HUES6 (cell line): ENCODE measurements at regions not wholly inside any gene's neighbourhood (a gene's known extent, or its start where the extent isn't known, plus 50 kb on each side); places are given as distances from the start of the nearest gene placed in this dataset.

Experiments used
- H3K27ac ChIP-seq: 2 replicates; pipeline ENCODE4 v1.7.0; 2013; ENCODE audit warnings: low read depth, mild to moderate bottlenecking, low read length, inconsistent platforms
- H3K27me3 ChIP-seq: 2 replicates; pipeline ENCODE4 v1.6.1; 2013; ENCODE audit warnings: low read length; ENCODE audit not compliant: control insufficient read depth, insufficient read depth
- H3K36me3 ChIP-seq: 2 replicates; pipeline ENCODE4 v1.6.1; 2013; ENCODE audit warnings: low read length; ENCODE audit not compliant: control insufficient read depth, insufficient read depth
- H3K4me1 ChIP-seq: 2 replicates; pipeline ENCODE4 v1.6.1; 2013; ENCODE audit warnings: low read length; ENCODE audit not compliant: control insufficient read depth, insufficient read depth
- H3K4me3 ChIP-seq: 2 replicates; pipeline ENCODE4 v1.5.1; 2013; ENCODE audit warnings: low read depth, low read length
- H3K9ac ChIP-seq: one replicate; pipeline ENCODE4 v1.6.1; 2013; ENCODE audit warnings: mild to moderate bottlenecking, low read length
- H3K9me3 ChIP-seq: 2 replicates; pipeline ENCODE4 v1.6.1; 2013; ENCODE audit warnings: low read depth, low read length; ENCODE audit not compliant: control insufficient read depth, insufficient read depth

DNA sequence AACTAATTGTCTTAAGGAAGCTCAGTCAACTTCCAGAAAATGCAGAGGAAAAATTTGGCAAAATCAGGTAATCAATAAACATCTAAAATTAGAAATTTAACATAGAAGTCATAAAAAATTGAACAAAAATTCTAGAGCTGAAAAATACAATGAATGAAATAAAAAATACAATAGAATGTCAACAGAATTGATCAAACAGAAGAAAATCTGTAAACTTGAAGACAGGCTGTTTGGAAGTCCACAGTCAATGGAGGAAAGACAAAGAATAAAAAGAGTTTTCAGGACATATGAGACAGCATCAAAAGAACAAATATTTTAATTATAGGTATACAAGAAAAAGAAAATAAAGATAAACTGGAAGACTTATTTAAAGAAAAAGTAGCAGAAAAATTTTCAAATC lies 469.0 kb downstream of the RWDD3 start:
- Histone ChIP-seq H3K4me3 (no peak overlapping the region), H3K9me3 (peaks cover 32% of the 10 kb centered on the region), H3K27me3 (no peaks in the 10 kb centered on the region), H3K4me1 (no peaks in the 10 kb centered on the region), H3K36me3 (no peaks in the 10 kb centered on the region), H3K9ac (no peak overlapping the region), H3K27ac (0 out of 2 replicates have a peak overlapping the region, but pooled peaks have one; percentile 18)

DNA sequence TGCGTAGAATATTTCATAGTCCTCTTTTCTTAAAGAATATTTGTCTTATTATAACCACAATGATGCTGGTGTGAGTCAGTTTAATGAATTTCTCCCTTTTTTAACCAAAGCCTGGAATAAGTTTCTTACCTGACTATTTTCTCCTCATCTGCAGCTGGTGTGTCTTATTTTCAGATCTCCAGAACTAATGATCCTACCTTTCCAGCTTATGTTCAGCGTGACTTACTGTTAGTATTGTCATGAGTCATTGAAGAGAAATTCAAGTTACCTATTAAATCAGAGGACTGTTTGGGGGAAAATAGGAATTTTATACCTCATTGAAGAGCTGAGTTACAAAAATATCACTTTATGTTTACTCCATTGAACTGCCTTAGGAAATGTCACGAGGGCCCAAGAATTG lies 482.1 kb downstream of the RWDD3 start:
- Histone ChIP-seq H3K4me3 (no peak overlapping the region), H3K27me3 (no peaks in the 10 kb centered on the region), H3K4me1 (no peaks in the 10 kb centered on the region), H3K9ac (no peak overlapping the region), H3K36me3 (no peaks in the 10 kb centered on the region), H3K27ac (no peak overlapping the region), H3K9me3 (no peaks in the 10 kb centered on the region)

DNA sequence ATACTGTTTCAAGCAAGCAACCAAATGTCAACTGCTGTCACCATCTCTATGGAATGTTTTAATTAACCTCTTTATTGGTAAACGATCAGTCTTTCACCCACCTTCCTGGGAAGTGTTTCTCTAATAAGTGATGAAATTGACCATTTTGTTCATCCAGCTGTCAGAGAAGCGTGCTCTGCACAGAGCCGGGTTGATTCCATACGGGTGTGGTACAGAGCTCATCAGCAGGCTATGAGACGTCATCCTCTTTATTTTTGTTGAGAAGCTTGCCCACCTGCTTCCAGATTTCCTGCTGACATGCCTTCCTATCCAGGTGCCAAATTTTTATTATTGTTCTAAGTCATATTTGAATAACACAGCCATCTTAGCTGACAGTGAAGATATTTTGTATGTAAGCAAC lies 482.5 kb downstream of the RWDD3 start:
- no peaks in the 10 kb centered on the region for H3K9me3 ChIP-seq
- no peaks in the 10 kb centered on the region for H3K36me3 ChIP-seq
- H3K4me1 ChIP-seq = no peaks in the 10 kb centered on the region
- no peak overlapping the region for H3K9ac ChIP-seq
- no peaks in the 10 kb centered on the region for H3K27me3 ChIP-seq
- H3K4me3 ChIP-seq = no peak overlapping the region
- no peak overlapping the region for H3K27ac ChIP-seq

DNA sequence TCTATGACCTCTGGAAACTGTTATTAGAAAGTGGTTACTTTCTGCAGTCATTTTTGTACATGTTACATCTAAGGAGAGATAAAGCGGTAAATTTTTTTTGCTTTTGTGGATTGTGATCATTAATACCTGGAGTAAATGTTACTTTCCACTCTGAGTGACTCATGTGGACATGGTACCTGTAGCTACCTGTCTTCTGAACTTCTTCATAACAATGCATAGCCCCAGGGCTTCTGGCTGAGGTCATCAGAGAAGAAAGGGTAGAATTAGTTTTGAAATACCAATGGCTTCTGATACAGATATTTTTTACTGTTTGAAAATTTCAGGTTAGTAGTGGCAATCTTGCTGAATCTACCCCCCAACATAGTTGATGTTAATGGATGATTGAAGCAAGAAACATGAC lies 489.3 kb downstream of the RWDD3 start:
- no peak overlapping the region for H3K27ac ChIP-seq
- H3K9ac ChIP-seq = no peak overlapping the region
- H3K4me1 ChIP-seq = no peaks in the 10 kb centered on the region
- no peaks in the 10 kb centered on the region for H3K27me3 ChIP-seq
- no peaks in the 10 kb centered on the region for H3K9me3 ChIP-seq
- no peak overlapping the region for H3K4me3 ChIP-seq
- no peaks in the 10 kb centered on the region for H3K36me3 ChIP-seq

DNA sequence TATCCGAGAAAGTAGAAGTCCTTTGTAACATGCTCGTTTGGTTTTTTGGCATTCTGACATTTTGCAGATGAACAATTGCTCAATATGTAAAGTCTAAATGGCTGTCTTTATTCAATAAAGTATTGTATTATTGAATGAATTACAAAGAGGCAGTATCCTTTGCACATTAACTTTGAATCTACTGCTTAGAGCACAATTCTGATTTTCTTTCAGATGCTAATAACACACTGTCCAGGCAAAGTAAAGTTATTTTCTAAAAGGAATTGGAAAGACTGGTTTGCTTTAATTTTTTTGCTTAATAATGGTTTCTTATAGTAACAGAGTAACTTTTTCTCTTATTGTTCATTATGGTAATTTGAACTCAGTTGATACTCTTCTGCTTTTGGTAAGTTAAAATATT lies 494.8 kb downstream of the RWDD3 start:
- no peak overlapping the region for H3K27ac ChIP-seq
- H3K4me1 ChIP-seq = no peaks in the 10 kb centered on the region
- H3K27me3 ChIP-seq = no peaks in the 10 kb centered on the region
- H3K9ac ChIP-seq = no peak overlapping the region
- H3K9me3 ChIP-seq = no peaks in the 10 kb centered on the region
- H3K4me3 ChIP-seq = no peak overlapping the region
- H3K36me3 ChIP-seq = no peaks in the 10 kb centered on the region

DNA sequence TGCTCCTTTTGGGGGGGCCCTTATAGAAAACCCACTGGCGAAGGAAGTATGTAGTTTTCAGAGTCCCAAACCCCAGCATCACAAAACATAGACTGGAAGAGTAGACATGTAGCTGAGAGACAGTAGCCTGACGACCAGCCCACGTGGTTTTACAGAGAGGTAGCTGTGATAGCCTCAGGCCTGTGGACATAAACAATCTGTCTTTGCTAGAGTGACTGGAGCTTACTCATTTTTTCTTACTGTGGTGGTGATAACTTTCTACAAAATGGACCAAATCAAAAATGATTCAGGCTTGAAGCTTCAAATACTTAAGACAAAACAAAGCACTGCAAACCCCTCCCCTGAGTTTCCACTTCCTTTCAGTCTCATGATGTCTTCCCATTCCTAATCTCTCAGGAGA lies 497.0 kb downstream of the RWDD3 start:
- H3K4me3 ChIP-seq = no peak overlapping the region
- no peaks in the 10 kb centered on the region for H3K4me1 ChIP-seq
- no peak overlapping the region for H3K9ac ChIP-seq
- no peak overlapping the region for H3K27ac ChIP-seq
- H3K27me3 ChIP-seq = no peaks in the 10 kb centered on the region
- no peaks in the 10 kb centered on the region for H3K36me3 ChIP-seq
- H3K9me3 ChIP-seq = no peaks in the 10 kb centered on the region

DNA sequence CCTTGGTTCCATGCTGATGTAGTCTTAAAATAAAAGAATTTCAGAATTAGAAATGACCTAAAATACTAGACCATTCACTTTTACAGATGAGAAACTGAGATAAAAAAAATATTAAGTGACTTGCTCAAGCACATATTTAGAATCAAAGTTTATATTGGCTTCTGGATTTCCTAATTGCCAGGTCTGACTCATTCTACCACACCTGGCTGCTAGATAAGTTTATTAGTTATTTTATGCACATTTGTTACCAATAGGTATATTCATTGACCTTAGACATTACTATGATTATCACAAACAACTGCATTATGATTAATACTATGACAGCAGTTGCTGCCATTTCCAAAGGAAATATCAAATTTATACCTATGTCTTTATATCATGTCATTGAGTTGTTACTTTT lies 497.5 kb downstream of the RWDD3 start:
- no peak overlapping the region for H3K27ac ChIP-seq
- H3K9ac ChIP-seq = no peak overlapping the region
- H3K4me3 ChIP-seq = no peak overlapping the region
- H3K4me1 ChIP-seq = no peaks in the 10 kb centered on the region
- no peaks in the 10 kb centered on the region for H3K9me3 ChIP-seq
- H3K36me3 ChIP-seq = no peaks in the 10 kb centered on the region
- no peaks in the 10 kb centered on the region for H3K27me3 ChIP-seq

DNA sequence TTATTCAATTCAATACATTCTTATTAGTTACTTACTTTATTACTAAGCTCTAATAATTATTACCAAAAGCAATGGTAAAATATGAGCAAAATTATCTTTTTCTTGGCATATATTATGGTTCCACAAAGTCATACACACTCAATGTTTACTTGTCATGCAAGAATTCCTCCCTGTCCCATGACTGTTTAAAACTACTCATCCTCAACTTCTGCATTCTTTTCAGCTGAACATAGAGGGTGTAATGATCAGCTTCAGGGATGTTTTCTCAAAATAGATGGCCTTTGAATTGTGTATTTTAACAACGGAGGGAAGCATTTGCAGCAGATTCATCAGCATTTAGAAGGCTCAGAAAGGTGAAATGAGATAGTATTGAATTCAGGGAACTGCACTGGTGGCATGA lies 499.0 kb downstream of the RWDD3 start:
- H3K27ac ChIP-seq = no peak overlapping the region
- no peaks in the 10 kb centered on the region for H3K9me3 ChIP-seq
- H3K4me3 ChIP-seq = no peak overlapping the region
- no peaks in the 10 kb centered on the region for H3K4me1 ChIP-seq
- no peak overlapping the region for H3K9ac ChIP-seq
- H3K27me3 ChIP-seq = no peaks in the 10 kb centered on the region
- H3K36me3 ChIP-seq = no peaks in the 10 kb centered on the region

DNA sequence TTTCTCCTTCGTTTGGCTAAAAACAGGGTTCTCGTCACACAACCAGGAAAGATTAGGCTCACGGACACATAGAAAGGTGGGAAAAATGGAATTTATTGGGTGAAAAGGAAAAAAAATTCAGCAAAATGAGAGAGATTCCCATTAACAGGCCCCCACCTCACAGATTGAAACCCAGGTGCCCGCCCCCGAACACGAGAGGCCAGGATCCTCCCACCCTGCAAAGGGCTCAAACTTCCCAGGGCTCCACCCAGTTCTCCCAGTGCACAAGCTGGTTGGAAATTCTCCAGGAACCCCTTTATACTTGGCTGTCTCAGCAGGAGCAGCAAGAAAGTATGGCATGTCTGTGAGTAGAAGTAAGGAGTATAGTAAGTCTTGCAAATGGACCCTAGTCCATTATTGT lies 499.7 kb downstream of the RWDD3 start:
- no peaks in the 10 kb centered on the region for H3K9me3 ChIP-seq
- no peaks in the 10 kb centered on the region for H3K27me3 ChIP-seq
- H3K4me3 ChIP-seq = no peak overlapping the region

DNA sequence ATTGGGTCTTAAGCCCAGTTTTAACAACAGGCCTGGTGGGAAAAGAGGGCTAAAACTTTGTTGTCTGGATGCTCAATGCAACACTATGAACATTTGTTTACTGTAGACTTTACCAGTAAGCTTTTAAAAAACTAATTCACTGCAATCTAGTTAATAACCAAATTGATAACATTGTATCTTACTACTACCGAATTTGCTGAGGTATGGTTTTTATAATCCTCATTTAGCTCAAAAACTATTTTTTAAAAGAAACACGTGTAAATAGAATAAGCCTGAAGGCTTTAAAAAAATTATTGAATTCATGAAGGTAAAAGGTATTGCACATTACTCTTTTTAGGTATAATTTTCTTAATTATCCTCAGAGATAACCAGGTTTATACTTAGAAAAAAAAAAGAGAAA lies 500.6 kb downstream of the RWDD3 start:
- Histone ChIP-seq H3K9me3 (no peaks in the 10 kb centered on the region), H3K4me3 (no peak overlapping the region), H3K27ac (no peak overlapping the region), H3K9ac (no peak overlapping the region), H3K4me1 (no peaks in the 10 kb centered on the region), H3K36me3 (no peaks in the 10 kb centered on the region), H3K27me3 (no peaks in the 10 kb centered on the region)

More for the DNA sequence above, 499.7 kb downstream of the RWDD3 start:
- no peak overlapping the region for H3K27ac ChIP-seq
- no peak overlapping the region for H3K9ac ChIP-seq
- H3K36me3 ChIP-seq = no peaks in the 10 kb centered on the region
- no peaks in the 10 kb centered on the region for H3K4me1 ChIP-seq

DNA sequence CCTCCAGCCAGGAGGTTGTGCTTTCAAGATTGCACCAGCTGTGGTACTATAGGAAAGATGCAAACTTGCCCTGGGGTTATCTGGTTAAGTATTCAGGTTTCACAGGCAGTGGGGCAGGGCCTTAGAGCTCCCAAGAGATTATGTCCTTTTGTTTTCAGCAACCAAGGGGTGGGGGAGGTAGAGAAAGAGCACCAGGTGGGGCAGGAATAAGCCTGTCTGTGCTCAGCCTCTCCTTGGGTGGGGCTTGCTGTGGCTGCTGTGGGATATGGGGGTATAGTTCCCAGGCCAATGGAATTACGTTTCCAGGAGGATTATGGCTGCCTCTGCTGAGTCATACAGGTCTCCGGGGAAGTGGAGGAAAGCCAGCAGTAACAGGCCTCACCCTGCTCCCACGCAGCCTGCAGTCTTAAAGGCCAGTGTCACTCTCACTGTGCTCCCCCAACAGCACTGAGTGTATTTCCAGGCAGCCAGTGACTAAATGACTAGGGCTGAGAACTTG lies 508.6 kb downstream of the RWDD3 start:
- H3K27ac ChIP-seq = peak overlapping the region; percentile 25; the same call in 1 of the 2 replicates
- no peak overlapping the region for H3K4me3 ChIP-seq
- no peaks in the 10 kb centered on the region for H3K36me3 ChIP-seq
- H3K4me1 ChIP-seq = peaks cover 11% of the 10 kb centered on the region
- H3K27me3 ChIP-seq = no peaks in the 10 kb centered on the region
- H3K9me3 ChIP-seq = no peaks in the 10 kb centered on the region
- H3K9ac ChIP-seq = peak overlapping the region; percentile 39

DNA sequence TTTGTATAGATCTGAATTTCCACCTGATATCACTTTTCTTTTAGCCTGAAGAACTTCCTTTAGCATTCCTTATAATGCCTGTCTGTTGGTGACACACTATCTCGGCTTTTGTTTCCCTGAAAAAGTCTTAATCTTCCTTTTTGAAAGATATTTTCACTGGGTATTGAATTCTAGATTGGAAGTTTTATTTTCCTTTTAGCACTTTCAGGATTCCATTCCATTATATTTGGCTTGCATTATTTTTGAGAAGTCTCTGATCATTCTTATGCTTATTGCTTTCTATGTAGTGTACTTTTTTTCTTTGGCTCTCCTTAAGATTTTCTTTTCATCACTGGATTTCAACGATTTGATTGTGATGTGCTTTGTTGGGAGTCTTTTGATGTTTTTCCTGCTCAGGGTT lies 510.7 kb downstream of the RWDD3 start:
- H3K36me3 ChIP-seq = no peaks in the 10 kb centered on the region
- no peak overlapping the region for H3K4me3 ChIP-seq
- peaks cover 12% of the 10 kb centered on the region for H3K4me1 ChIP-seq
- no peak overlapping the region for H3K9ac ChIP-seq
- H3K27ac ChIP-seq = no peak overlapping the region
- no peaks in the 10 kb centered on the region for H3K9me3 ChIP-seq
- no peaks in the 10 kb centered on the region for H3K27me3 ChIP-seq
